NCI-H345 (cell line): ENCODE measurements at regions not wholly inside any gene's neighbourhood (a gene's known extent, or its start where the extent isn't known, plus 50 kb on each side); places are given as distances from the start of the nearest gene placed in this dataset.

Source experiments
- DNase-seq: peaks from one replicate; lab custom pipeline; 2025; lab: John Stamatoyannopoulos, UW

DNA sequence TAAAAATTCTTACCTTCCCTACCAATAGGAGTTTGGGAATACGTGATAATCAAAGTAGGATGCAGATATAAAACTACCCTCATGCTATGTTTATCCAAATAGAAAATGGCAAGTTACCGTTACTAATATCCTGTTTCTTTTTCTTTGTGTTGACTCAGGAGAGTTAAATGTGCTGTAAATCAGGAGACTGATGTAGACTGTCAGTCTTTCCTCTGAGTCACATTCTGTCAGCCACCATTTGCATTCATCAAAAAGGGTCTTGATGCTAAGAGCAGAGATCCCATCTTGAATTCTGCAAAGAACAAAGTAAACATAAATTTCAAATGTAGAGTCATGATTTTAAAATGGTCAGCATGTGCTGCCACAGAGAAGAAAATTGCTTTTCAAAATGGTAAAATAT is 712.8 kb downstream of the SOCS6 start:
- no peak for DNase-seq

GRCh38 chr18:70998490-70998889 is 709.6 kb downstream of the SOCS6 start:
- DNase-seq = no peak

- DNase-seq = no peak
These were observed 705.3 kb downstream of the SOCS6 start for GRCh38 chr18:70994116-70994515.

- no peak for DNase-seq
These were observed 702.7 kb downstream of the SOCS6 start for GRCh38 chr18:70991577-70991976.

DNA sequence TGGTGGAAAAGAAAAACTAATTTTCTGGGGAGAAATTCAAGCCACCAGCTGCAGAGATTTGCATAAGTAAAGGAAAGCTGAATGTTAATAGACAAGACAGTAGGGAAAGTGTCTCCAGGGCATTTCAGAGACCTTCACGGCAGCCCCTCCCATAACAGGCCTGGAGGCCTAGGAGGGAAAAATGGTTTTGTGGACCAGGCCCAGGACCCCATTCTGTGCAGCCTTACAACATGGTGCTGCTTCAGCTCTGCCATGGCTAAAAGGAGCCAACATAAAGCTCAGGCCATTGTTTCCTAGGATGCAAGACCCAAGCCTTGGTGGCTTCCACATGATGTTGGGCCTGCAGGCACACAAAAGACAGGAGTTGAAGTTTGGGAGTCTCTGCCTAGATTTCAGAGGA is 697.1 kb downstream of the SOCS6 start:
- no peak for DNase-seq

GRCh38 chr18:70982292-70982691 is 693.4 kb downstream of the SOCS6 start:
- DNase-seq = no peak

- peak; percentile 6 for DNase-seq
These were observed 692.7 kb downstream of the SOCS6 start for GRCh38 chr18:70981400-70982140.

GRCh38 chr18:70973626-70974025 is 684.8 kb downstream of the SOCS6 start:
- DNase-seq = no peak

DNA sequence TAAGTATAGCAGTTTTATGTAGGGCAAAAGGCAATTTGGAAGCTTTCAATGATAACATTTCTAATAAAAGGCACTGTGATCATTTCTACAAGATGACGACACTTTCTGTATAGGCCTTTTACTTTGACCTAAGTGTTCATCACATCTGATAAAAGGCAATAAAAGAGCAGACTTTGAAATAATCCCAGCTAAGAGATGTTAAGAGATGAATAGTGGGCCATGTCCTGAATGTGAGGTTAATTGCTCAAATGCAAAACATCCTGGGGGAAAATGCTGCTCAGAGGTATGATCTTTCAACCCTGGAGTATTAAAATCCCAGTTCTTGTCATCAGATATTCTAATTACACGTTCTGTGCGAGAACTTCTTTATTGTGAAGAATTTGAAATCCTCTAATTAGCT is 677.6 kb downstream of the SOCS6 start:
- no peak for DNase-seq

GRCh38 chr18:70961939-70962338 is 673.1 kb downstream of the SOCS6 start:
- no peak for DNase-seq

DNA sequence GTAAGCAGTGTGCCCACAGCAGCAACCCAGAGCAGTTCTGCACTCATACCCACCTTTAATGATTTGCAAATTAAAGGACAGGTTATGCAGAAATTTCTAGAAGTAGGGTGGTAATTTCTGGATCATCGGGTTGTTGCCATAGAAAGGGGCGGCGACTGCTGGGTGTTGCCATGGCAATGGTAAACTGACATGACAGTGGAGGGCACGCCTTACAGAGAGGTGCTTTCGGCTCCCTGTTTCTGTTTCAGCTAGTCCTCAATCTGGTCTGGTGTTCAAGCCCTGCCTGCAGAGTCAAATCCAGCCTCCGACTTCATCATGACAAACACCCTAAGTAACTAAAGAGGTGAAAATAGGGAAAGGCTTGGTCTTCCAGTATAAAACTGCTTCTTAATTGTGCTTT is 667.7 kb downstream of the SOCS6 start:
- no peak for DNase-seq

DNA sequence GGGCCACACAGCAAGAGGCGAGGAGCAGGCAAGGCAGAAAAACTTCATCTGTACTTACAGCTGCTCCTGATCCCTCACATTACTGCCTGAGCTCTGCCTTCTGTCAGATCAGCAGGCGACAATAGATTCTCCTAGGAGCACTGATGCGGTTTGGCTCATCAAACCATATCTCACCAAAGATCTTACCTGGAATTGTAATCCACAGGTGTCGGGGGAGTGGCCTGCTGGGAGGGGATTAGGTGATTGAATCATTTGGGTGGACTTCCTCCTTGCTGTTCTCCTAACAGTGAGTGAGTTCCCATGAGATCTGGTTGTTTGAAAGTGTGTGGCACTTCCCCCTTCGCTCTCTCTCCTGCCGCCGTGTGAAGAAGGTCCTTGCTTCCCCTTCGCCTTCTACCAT is 647.3 kb downstream of the SOCS6 start:
- DNase-seq = no peak

- DNase-seq = peak; percentile 57
These were observed 643.3 kb downstream of the SOCS6 start for GRCh38 chr18:70931942-70932814.

- no peak for DNase-seq
These were observed 632.1 kb downstream of the SOCS6 start for GRCh38 chr18:70920840-70921374.

- DNase-seq = peak; percentile 81
These were observed 618.8 kb downstream of the SOCS6 start for GRCh38 chr18:70907673-70908072.

DNA sequence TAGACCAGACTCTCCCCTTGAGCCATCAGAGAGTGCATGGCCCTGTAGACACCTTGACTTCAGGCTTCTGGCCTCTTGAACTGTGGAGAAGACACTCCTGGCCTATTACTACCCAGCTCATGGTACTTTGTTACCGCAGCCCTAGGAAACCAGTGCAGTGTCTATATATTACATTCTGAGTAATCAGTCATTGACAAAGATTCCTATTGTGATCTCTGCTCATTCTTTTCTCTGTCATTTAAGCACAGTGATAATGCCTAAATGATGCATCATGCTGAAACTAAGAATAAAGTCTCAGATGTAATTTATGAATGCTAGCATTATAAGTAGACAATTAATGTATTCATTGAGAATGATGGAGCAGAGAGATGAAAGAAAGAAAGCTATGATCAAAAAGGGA is 603.5 kb downstream of the SOCS6 start:
- no peak for DNase-seq

- DNase-seq = no peak
These were observed 581.4 kb downstream of the SOCS6 start for GRCh38 chr18:70870292-70870691.

GRCh38 chr18:70848329-70848728 is 559.5 kb downstream of the SOCS6 start:
- no peak for DNase-seq

GRCh38 chr18:70840649-70841048 is 551.8 kb downstream of the SOCS6 start:
- no peak for DNase-seq

GRCh38 chr18:70827632-70828031 is 538.8 kb downstream of the SOCS6 start:
- no peak for DNase-seq

GRCh38 chr18:70826571-70826970 is 537.7 kb downstream of the SOCS6 start:
- no peak for DNase-seq

DNA sequence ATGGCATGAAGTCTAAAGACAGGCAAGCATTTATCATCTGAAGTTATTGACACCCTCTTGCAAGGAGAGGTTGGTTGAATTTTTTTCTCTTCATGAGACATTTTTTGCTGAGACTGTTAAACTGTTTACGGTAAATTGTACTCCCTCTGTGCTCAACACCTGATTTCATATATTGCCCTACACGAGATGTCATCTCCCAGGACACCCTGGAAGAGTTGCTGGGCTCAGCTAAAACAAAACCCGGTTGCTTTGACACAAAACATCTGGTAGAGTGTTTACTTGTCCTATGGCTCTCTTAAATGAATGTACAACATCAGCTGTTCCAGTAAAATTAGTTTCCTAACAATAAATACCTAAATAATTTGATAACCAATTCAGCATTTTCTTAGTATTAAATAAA is 533.8 kb downstream of the SOCS6 start:
- DNase-seq = no peak

DNA sequence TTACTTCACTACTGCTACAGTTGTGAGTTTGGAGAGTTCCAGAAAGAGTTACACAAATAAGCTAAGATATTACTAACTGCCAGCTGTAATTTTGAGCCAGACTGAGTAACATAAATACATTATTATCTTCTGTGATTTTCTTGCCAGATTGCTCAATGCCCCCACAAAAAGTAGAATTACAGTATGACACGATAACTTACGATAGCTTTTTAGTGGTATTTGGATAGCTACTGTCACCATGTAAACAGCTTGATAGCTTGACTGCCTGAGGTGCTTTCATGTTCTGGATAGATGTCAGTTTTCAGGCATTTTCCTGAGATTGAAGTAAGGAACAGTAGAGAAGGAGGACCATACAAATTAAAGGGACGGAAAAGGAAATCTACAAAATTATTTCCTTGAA is 533.3 kb downstream of the SOCS6 start:
- DNase-seq = no peak
